ENCODE measurements at regions not wholly inside any gene's neighbourhood (a gene's known extent, or its start where the extent isn't known, plus 50 kb on each side); places are given as distances from the start of the nearest gene placed in this dataset.
A peak's percentile ranks its signal among the peaks of the same experiment; 100 is the strongest.

DNA sequence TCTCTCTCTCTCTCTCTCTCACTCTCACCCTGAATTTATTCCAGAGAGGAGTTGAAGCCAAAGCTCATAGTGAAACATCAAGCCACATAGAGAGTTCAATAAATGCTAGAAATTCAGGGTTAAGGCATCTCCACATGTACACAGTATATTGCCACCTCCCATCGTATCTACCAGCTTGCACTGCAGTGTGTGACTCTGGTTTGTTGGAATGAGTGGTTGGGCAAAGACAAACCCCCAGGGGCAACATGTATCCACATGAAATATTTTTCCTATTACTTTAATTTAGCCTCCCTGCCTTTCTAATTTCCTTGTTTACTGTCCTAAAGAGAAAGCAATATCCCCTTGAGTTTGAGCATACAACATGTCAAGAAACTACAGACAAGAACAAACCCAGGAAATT lies 247.3 kb downstream of the SPATA18 start:
- Histone ChIP-seq H3K23ac (ENCODE audit: low read length in 2 of 2) (no peak overlapping the region), H3K4me3 (ENCODE audit: insufficient read depth in 1 of 2, low read depth in 1 of 2, low read length in 2 of 2) (peak overlapping the region in 1 of 2 experiments; percentile 26), H3K9ac (ENCODE audit: low read length) (peak overlapping the region; percentile 51), H3K27ac (ENCODE audit: low read length, poor library complexity, severe bottlenecking) (no peak overlapping the region), H2BK15ac (ENCODE audit: low read depth, poor library complexity, severe bottlenecking) (no peak overlapping the region), H4K8ac (ENCODE audit: low read length) (no peak overlapping the region), H3K36me3 (ENCODE audit: control insufficient read depth in 1 of 2, insufficient read depth in 2 of 2, low read depth in 1 of 2, low read length in 2 of 2) (no peaks in the 10 kb centered on the region), H4K91ac (ENCODE audit: low read length) (no peak overlapping the region), H2AFZ (ENCODE audit: low read depth, low read length) (no peak overlapping the region), H3K4me1 (ENCODE audit: control insufficient read depth, insufficient read depth, low read depth, low read length) (no peaks in the 10 kb centered on the region), H3K79me1 (replicated peaks; ENCODE audit: low read length, poor library complexity, severe bottlenecking) (no peaks in the 10 kb centered on the region), H3K14ac (ENCODE audit: low read length in 2 of 2) (no peak overlapping the region), H2AK5ac (ENCODE audit: low read length, severe bottlenecking) (no peak overlapping the region), H2BK120ac (ENCODE audit: low read depth, low read length) (no peak overlapping the region), H3K27me3 (ENCODE audit: control insufficient read depth in 1 of 2, insufficient read depth in 1 of 2, low read length in 2 of 2) (no peaks in the 10 kb centered on the region), H2BK12ac (ENCODE audit: low read length in 2 of 2) (no peak overlapping the region), H3K4me2 (ENCODE audit: low read length, poor library complexity, severe bottlenecking) (no peak overlapping the region), H2BK5ac (ENCODE audit: low read depth, low read length, poor library complexity, severe bottlenecking) (no peak overlapping the region), H3K9me3 (ENCODE audit: control insufficient read depth, low read length) (no peaks in the 10 kb centered on the region), H3K18ac (ENCODE audit: low read depth in 1 of 2, low read length in 2 of 2) (no peak overlapping the region), H3K4ac (ENCODE audit: low read depth in 1 of 2, low read length in 2 of 2) (no peak overlapping the region)
- DNase-seq: no peak
- 0% methylated on average over 1 of the region's 1 CpG for WGBS

DNA sequence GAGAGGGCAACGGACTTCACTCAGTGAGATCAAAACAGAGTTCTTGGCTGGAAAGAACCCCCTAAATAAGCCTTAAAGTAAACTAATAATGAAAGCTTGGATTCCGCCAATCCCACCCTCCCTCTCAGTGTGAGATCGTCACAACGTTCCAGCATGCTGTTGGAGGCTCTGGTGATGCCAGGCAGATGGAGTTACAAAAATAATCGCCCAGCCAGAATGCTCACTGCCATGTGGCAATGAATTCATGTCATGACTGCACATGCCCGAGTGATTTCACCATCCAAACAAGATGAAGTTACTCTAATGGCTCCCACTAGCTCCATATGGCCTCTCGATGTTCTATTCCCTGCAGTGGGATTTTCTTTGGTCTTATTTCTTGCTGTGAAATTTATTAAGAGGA lies 248.0 kb downstream of the SPATA18 start:
- peak overlapping the region; percentile 51 for H3K9ac ChIP-seq (ENCODE audit: low read length)
- no peak for DNase-seq
- no peak overlapping the region for H2BK120ac ChIP-seq (ENCODE audit: low read depth, low read length)
- H4K91ac ChIP-seq (ENCODE audit: low read length): no peak overlapping the region
- no peak overlapping the region for H3K18ac ChIP-seq (ENCODE audit: low read depth in 1 of 2, low read length in 2 of 2)
- no peak overlapping the region for H3K4ac ChIP-seq (ENCODE audit: low read depth in 1 of 2, low read length in 2 of 2)
- H2AK5ac ChIP-seq (ENCODE audit: low read length, severe bottlenecking): no peak overlapping the region
- no peak overlapping the region for H3K14ac ChIP-seq (ENCODE audit: low read length in 2 of 2)
- H2BK5ac ChIP-seq (ENCODE audit: low read depth, low read length, poor library complexity, severe bottlenecking): no peak overlapping the region
- 80% methylated on average over 6 of the region's 7 CpGs for WGBS
- H3K27me3 ChIP-seq (ENCODE audit: control insufficient read depth in 1 of 2, insufficient read depth in 1 of 2, low read length in 2 of 2): no peaks in the 10 kb centered on the region
- H4K8ac ChIP-seq (ENCODE audit: low read length): no peak overlapping the region
- H3K4me1 ChIP-seq (ENCODE audit: control insufficient read depth, insufficient read depth, low read depth, low read length): no peaks in the 10 kb centered on the region
- H2AFZ ChIP-seq (ENCODE audit: low read depth, low read length): no peak overlapping the region
- no peak overlapping the region for H3K23ac ChIP-seq (ENCODE audit: low read length in 2 of 2)
- H2BK15ac ChIP-seq (ENCODE audit: low read depth, poor library complexity, severe bottlenecking): no peak overlapping the region
- no peak overlapping the region for H3K4me2 ChIP-seq (ENCODE audit: low read length, poor library complexity, severe bottlenecking)
- H2BK12ac ChIP-seq (ENCODE audit: low read length in 2 of 2): no peak overlapping the region
- H3K9me3 ChIP-seq (ENCODE audit: control insufficient read depth, low read length): no peaks in the 10 kb centered on the region
- H3K79me1 ChIP-seq (replicated peaks; ENCODE audit: low read length, poor library complexity, severe bottlenecking): no peaks in the 10 kb centered on the region
- H3K4me3 ChIP-seq (ENCODE audit: insufficient read depth in 1 of 2, low read depth in 1 of 2, low read length in 2 of 2): peak overlapping the region in 1 of 2 experiments; percentile 26
- H3K36me3 ChIP-seq (ENCODE audit: control insufficient read depth in 1 of 2, insufficient read depth in 2 of 2, low read depth in 1 of 2, low read length in 2 of 2): no peaks in the 10 kb centered on the region
- no peak overlapping the region for H3K27ac ChIP-seq (ENCODE audit: low read length, poor library complexity, severe bottlenecking)

DNA sequence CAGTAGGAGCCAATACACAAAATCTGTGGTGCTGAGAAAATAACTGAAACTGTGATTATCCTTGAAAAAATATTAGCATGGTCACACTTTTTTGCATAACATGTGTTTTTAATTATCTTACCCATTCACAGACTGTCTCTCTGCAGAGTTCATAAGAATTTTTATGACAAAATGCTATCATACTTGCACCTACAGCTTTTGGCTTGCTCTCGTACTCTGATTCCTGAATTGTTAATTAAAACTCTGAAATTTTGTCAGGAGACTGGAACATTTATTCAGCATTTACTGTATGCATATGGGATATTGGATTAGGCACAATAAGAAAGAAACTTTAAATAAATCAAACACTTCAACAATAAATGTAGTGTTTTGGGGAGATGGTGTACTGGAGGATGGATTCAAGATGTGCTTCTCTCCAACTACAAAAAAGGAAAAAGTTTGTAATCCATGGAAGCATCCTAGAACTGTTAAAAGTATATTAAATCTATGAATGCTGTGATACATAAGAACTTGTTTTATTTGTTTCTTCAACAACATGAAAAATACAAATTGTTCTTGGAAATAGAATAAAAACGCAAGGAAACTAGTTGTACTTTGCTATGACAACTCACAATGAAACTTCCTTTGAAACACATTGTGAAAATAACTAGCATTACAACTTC lies 260.5 kb downstream of the SPATA18 start:
- H3K14ac ChIP-seq (ENCODE audit: low read length in 2 of 2): no peak overlapping the region
- no peak overlapping the region for H2BK12ac ChIP-seq (ENCODE audit: low read length in 2 of 2)
- H4K91ac ChIP-seq (ENCODE audit: low read length): no peak overlapping the region
- no peaks in the 10 kb centered on the region for H3K36me3 ChIP-seq (ENCODE audit: control insufficient read depth in 1 of 2, insufficient read depth in 2 of 2, low read depth in 1 of 2, low read length in 2 of 2)
- H3K23ac ChIP-seq (ENCODE audit: low read length in 2 of 2): no peak overlapping the region
- H3K4me2 ChIP-seq (ENCODE audit: low read length, poor library complexity, severe bottlenecking): no peak overlapping the region
- H2AFZ ChIP-seq (ENCODE audit: low read depth, low read length): no peak overlapping the region
- no peak overlapping the region for H3K18ac ChIP-seq (ENCODE audit: low read depth in 1 of 2, low read length in 2 of 2)
- no peaks in the 10 kb centered on the region for H3K79me1 ChIP-seq (replicated peaks; ENCODE audit: low read length, poor library complexity, severe bottlenecking)
- H3K9ac ChIP-seq (ENCODE audit: low read length): no peak overlapping the region
- no peak overlapping the region for H3K4ac ChIP-seq (ENCODE audit: low read depth in 1 of 2, low read length in 2 of 2)
- H3K9me3 ChIP-seq (ENCODE audit: control insufficient read depth, low read length): peaks cover 5% of the 10 kb centered on the region
- peaks cover 0 to 10% of the 10 kb centered on the region in 2 experiments for H3K27me3 ChIP-seq (ENCODE audit: control insufficient read depth in 1 of 2, insufficient read depth in 1 of 2, low read length in 2 of 2)
- H3K27ac ChIP-seq (ENCODE audit: low read length, poor library complexity, severe bottlenecking): no peak overlapping the region
- no peaks in the 10 kb centered on the region for H3K4me1 ChIP-seq (ENCODE audit: control insufficient read depth, insufficient read depth, low read depth, low read length)
- H2BK120ac ChIP-seq (ENCODE audit: low read depth, low read length): no peak overlapping the region
- H2BK5ac ChIP-seq (ENCODE audit: low read depth, low read length, poor library complexity, severe bottlenecking): no peak overlapping the region
- no peak overlapping the region for H2AK5ac ChIP-seq (ENCODE audit: low read length, severe bottlenecking)
- H2BK15ac ChIP-seq (ENCODE audit: low read depth, poor library complexity, severe bottlenecking): no peak overlapping the region
- no peak overlapping the region for H4K8ac ChIP-seq (ENCODE audit: low read length)
- DNase-seq: no peak
- 92% methylated on average over 1 of the region's 2 CpGs for WGBS
- H3K4me3 ChIP-seq (ENCODE audit: insufficient read depth in 1 of 2, low read depth in 1 of 2, low read length in 2 of 2): no peak overlapping the region

DNA sequence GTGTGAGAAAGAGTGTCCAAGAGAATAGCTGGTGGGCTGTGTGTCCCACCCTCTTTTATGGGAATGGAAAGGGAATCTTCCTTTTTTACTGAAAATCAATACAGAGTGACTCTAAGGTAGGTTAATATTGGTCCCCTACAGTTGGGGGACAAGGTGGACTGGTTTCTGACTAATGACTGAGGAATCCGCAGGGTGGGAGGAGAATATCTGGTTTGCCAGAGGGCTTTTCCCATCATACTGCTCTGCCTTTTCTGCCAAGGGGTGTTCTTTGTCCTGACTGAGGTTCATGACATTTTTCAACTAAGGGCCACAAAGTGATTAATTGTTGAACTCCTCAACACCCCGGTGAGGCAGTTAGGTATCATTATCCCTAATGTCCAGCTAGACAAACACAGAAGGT lies 261.6 kb downstream of the SPATA18 start:
- no peak overlapping the region for H3K27ac ChIP-seq (ENCODE audit: low read length, poor library complexity, severe bottlenecking)
- no peak overlapping the region for H2AFZ ChIP-seq (ENCODE audit: low read depth, low read length)
- H2AK5ac ChIP-seq (ENCODE audit: low read length, severe bottlenecking): no peak overlapping the region
- H3K4me2 ChIP-seq (ENCODE audit: low read length, poor library complexity, severe bottlenecking): no peak overlapping the region
- H3K4ac ChIP-seq (ENCODE audit: low read depth in 1 of 2, low read length in 2 of 2): no peak overlapping the region
- no peaks in the 10 kb centered on the region for H3K79me1 ChIP-seq (replicated peaks; ENCODE audit: low read length, poor library complexity, severe bottlenecking)
- DNase-seq: no peak
- no peak overlapping the region for H3K23ac ChIP-seq (ENCODE audit: low read length in 2 of 2)
- no peak overlapping the region for H2BK12ac ChIP-seq (ENCODE audit: low read length in 2 of 2)
- no peak overlapping the region for H3K9ac ChIP-seq (ENCODE audit: low read length)
- H3K27me3 ChIP-seq (ENCODE audit: control insufficient read depth in 1 of 2, insufficient read depth in 1 of 2, low read length in 2 of 2): peaks cover 0 to 10% of the 10 kb centered on the region in 2 experiments
- no peak overlapping the region for H2BK5ac ChIP-seq (ENCODE audit: low read depth, low read length, poor library complexity, severe bottlenecking)
- no peak overlapping the region for H4K91ac ChIP-seq (ENCODE audit: low read length)
- H3K4me1 ChIP-seq (ENCODE audit: control insufficient read depth, insufficient read depth, low read depth, low read length): no peaks in the 10 kb centered on the region
- H2BK15ac ChIP-seq (ENCODE audit: low read depth, poor library complexity, severe bottlenecking): no peak overlapping the region
- H3K9me3 ChIP-seq (ENCODE audit: control insufficient read depth, low read length): no peaks in the 10 kb centered on the region
- WGBS: 80% methylated on average over 2 of the region's 2 CpGs
- H3K18ac ChIP-seq (ENCODE audit: low read depth in 1 of 2, low read length in 2 of 2): no peak overlapping the region
- no peak overlapping the region for H3K14ac ChIP-seq (ENCODE audit: low read length in 2 of 2)
- no peak overlapping the region for H3K4me3 ChIP-seq (ENCODE audit: insufficient read depth in 1 of 2, low read depth in 1 of 2, low read length in 2 of 2)
- no peaks in the 10 kb centered on the region for H3K36me3 ChIP-seq (ENCODE audit: control insufficient read depth in 1 of 2, insufficient read depth in 2 of 2, low read depth in 1 of 2, low read length in 2 of 2)
- no peak overlapping the region for H2BK120ac ChIP-seq (ENCODE audit: low read depth, low read length)
- H4K8ac ChIP-seq (ENCODE audit: low read length): no peak overlapping the region

All from mesenchymal stem cell (in vitro differentiated cells and primary cell).